ENCODE measurements at regions not wholly inside any gene's neighbourhood (a gene's known extent, or its start where the extent isn't known, plus 50 kb on each side); places are given as distances from the start of the nearest gene placed in this dataset.

GRCh38 chr6:112979830-112980229 lies 632.7 kb downstream of the RFPL4B start:
- H3K27ac ChIP-seq (replicated peaks) = peak overlapping the region; percentile 52
- no peaks in the 10 kb centered on the region for H3K27me3 ChIP-seq (ENCODE audit: low read depth)
- no peak for TF ChIP-seq CTCF (IDR thresholded peaks at IDR 0.05; ENCODE audit: borderline replicate concordance)
- DNase-seq = no peak
- peaks cover 18% of the 10 kb centered on the region for H3K4me1 ChIP-seq
- H3K36me3 ChIP-seq = no peaks in the 10 kb centered on the region
- peaks cover 19% of the 10 kb centered on the region for H3K9me3 ChIP-seq (replicated peaks)
- intact Hi-C loops (cut with micrococcal nuclease) = no loop called here
- H3K4me3 ChIP-seq = no peak overlapping the region

- TF ChIP-seq CTCF (IDR thresholded peaks at IDR 0.05; ENCODE audit: borderline replicate concordance) = no peak
- Histone ChIP-seq H3K9me3 (replicated peaks) (peaks cover 12% of the 10 kb centered on the region), H3K4me3 (no peak overlapping the region), H3K36me3 (no peaks in the 10 kb centered on the region), H3K27ac (replicated peaks) (peak overlapping the region; percentile 52), H3K27me3 (ENCODE audit: low read depth) (no peaks in the 10 kb centered on the region), H3K4me1 (peaks cover 18% of the 10 kb centered on the region)
- DNase-seq = no peak
- intact Hi-C loops (cut with micrococcal nuclease) = no loop called here
These were observed 633.5 kb downstream of the RFPL4B start for GRCh38 chr6:112980676-112981075.

- H3K4me1 ChIP-seq = peaks cover 18% of the 10 kb centered on the region
- no peaks in the 10 kb centered on the region for H3K36me3 ChIP-seq
- DNase-seq = no peak
- no peaks in the 10 kb centered on the region for H3K27me3 ChIP-seq (ENCODE audit: low read depth)
- peaks cover 3% of the 10 kb centered on the region for H3K9me3 ChIP-seq (replicated peaks)
- intact Hi-C loops (cut with micrococcal nuclease) = no loop called here
- no peak overlapping the region for H3K4me3 ChIP-seq
- no peak overlapping the region for H3K27ac ChIP-seq (replicated peaks)
- no peak for TF ChIP-seq CTCF (IDR thresholded peaks at IDR 0.05; ENCODE audit: borderline replicate concordance)
These were observed 636.7 kb downstream of the RFPL4B start for GRCh38 chr6:112983713-112984261.

GRCh38 chr6:112984899-112985298 lies 637.8 kb downstream of the RFPL4B start:
- no peak for DNase-seq
- no peaks in the 10 kb centered on the region for H3K27me3 ChIP-seq (ENCODE audit: low read depth)
- TF ChIP-seq CTCF (IDR thresholded peaks at IDR 0.05; ENCODE audit: borderline replicate concordance) = no peak
- H3K36me3 ChIP-seq = no peaks in the 10 kb centered on the region
- no peak overlapping the region for H3K4me3 ChIP-seq
- intact Hi-C loops (cut with micrococcal nuclease) = no loop called here
- peaks cover 10% of the 10 kb centered on the region for H3K4me1 ChIP-seq
- H3K27ac ChIP-seq (replicated peaks) = no peak overlapping the region
- peaks cover 10% of the 10 kb centered on the region for H3K9me3 ChIP-seq (replicated peaks)

- H3K9me3 ChIP-seq (replicated peaks) = peaks cover 10% of the 10 kb centered on the region
These were observed 639.2 kb downstream of the RFPL4B start for GRCh38 chr6:112986321-112986720.

More at GRCh38 chr6:112986321-112986720, 639.2 kb downstream of the RFPL4B start:
- intact Hi-C loops (cut with micrococcal nuclease) = no loop called here
- H3K4me1 ChIP-seq = no peaks in the 10 kb centered on the region
- DNase-seq = no peak
- no peak overlapping the region for H3K4me3 ChIP-seq
- H3K27ac ChIP-seq (replicated peaks) = no peak overlapping the region
- H3K27me3 ChIP-seq (ENCODE audit: low read depth) = no peaks in the 10 kb centered on the region
- no peaks in the 10 kb centered on the region for H3K36me3 ChIP-seq
- TF ChIP-seq CTCF (IDR thresholded peaks at IDR 0.05; ENCODE audit: borderline replicate concordance) = no peak

Measured in left ventricle myocardium inferior (tissue), 1 donor.